Smooth muscle cell (in vitro differentiated cells): ENCODE measurements at regions not wholly inside any gene's neighbourhood (a gene's known extent, or its start where the extent isn't known, plus 50 kb on each side); places are given as distances from the start of the nearest gene placed in this dataset.

Experiments
- DNase-seq: peaks from one replicate; lab custom pipeline; 2025; ENCODE audit not compliant: unreplicated experiment; lab: John Stamatoyannopoulos, UW
- H2AFZ ChIP-seq: fragments of 200-600 bp; sonication (generic); 2 replicates; pipeline ENCODE4 v1.6.0; 2016; ENCODE audit warnings: antibody characterized with exemption, low read depth, mild to moderate bottlenecking
- H3F3A ChIP-seq: fragments of 200-600 bp; sonication (generic); 2 replicates; pipeline ENCODE4 v1.6.0; 2017; ENCODE audit warnings: antibody characterized with exemption, low read depth
- H3K27ac ChIP-seq: fragments of 200-600 bp; sonication (generic); 2 replicates; pipeline ENCODE4 v1.5.1; 2016; ENCODE audit warnings: low read depth, mild to moderate bottlenecking
- H3K27me3 ChIP-seq: fragments of 200-600 bp; sonication (generic); 2 replicates; pipeline ENCODE4 v1.6.1; 2016; ENCODE audit warnings: low read depth, mild to moderate bottlenecking
- H3K36me3 ChIP-seq: fragments of 200-600 bp; sonication (generic); 2 replicates; pipeline ENCODE4 v1.5.1; 2016; ENCODE audit warnings: low read depth
- H3K4me1 ChIP-seq: fragments of 200-600 bp; sonication (generic); 2 replicates; pipeline ENCODE4 v1.5.1; 2016; ENCODE audit warnings: low read depth
- H3K4me2 ChIP-seq: fragments of 200-600 bp; sonication (generic); 2 replicates; pipeline ENCODE4 v1.6.0; 2016; ENCODE audit warnings: mild to moderate bottlenecking
- H3K4me3 ChIP-seq: fragments of 200-600 bp; sonication (generic); 2 replicates; pipeline ENCODE4 v1.5.1; 2016; ENCODE audit warnings: mild to moderate bottlenecking
- H3K79me2 ChIP-seq: fragments of 200-600 bp; sonication (generic); 2 replicates; pipeline ENCODE4 v1.6.0; 2016; ENCODE audit warnings: low read depth, mild to moderate bottlenecking
- H3K9ac ChIP-seq: fragments of 200-600 bp; sonication (generic); 2 replicates; pipeline ENCODE4 v1.6.0; 2016; ENCODE audit warnings: low read depth
- H3K9me3 ChIP-seq: fragments of 200-600 bp; sonication (generic); replicated peaks from 2 replicates; pipeline ENCODE4 v1.5.1; 2016; ENCODE audit warnings: low read depth
- H4K20me1 ChIP-seq: fragments of 200-600 bp; sonication (generic); 2 replicates; pipeline ENCODE4 v1.6.0; 2016; ENCODE audit warnings: low read depth
- CTCF ChIP-seq: fragments of 200-600 bp; sonication (generic); IDR thresholded peaks from 2 replicates; pipeline ENCODE4 v1.5.1; 2017; ENCODE audit warnings: borderline replicate concordance, mild to moderate bottlenecking, antibody characterized with exemption; ENCODE audit not compliant: insufficient read depth, poor library complexity, severe bottlenecking
- WGBS: methylation state at CpG from one replicate; pipeline ENCODE4 v1.1.7; 2016; ENCODE audit warnings: low lambda C conversion rate; 5-methylcytosine and 5-hydroxymethylcytosine counted together

- Histone ChIP-seq H3K4me3 (no peak overlapping the region), H2AFZ (no peak overlapping the region), H3K36me3 (no peaks in the 10 kb centered on the region), H3K9me3 (no peaks in the 10 kb centered on the region), H3K9ac (no peak overlapping the region), H3F3A (no peaks in the 10 kb centered on the region), H4K20me1 (no peaks in the 10 kb centered on the region), H3K4me1 (no peaks in the 10 kb centered on the region), H3K27me3 (no peaks in the 10 kb centered on the region), H3K4me2 (no peak overlapping the region), H3K27ac (no peak overlapping the region), H3K79me2 (no peaks in the 10 kb centered on the region)
- DNase-seq, result no peak
- TF ChIP-seq CTCF, result no peak
- 94% methylated on average over 4 of the region's 4 CpGs for WGBS
These were observed 319.9 kb downstream of the EN1 start for GRCh38 chr2:118527571-118527970.

DNA sequence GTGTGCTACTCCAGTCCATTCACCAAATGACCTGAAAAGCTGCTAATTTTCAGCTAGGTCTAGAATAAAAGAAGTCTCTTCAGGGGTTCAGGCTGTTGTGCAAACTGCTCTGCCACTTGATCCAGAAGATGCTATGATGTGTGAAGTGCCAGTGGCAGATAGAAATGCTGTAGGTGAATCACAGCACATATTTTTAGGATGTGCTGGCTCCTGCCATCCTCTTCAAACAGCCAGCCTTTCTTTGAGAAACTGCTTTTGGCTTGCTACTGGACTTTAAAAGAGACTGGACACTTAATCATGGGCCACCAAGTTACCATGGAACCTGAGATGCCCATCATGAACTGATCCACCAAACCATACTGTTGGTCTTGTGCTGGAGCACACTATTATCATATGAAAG, 322.1 kb downstream of the EN1 start:
- Histone ChIP-seq H3K4me3 (no peak overlapping the region), H4K20me1 (no peaks in the 10 kb centered on the region), H3K9me3 (no peaks in the 10 kb centered on the region), H3K79me2 (no peaks in the 10 kb centered on the region), H2AFZ (no peak overlapping the region), H3K9ac (no peak overlapping the region), H3K27me3 (no peaks in the 10 kb centered on the region), H3F3A (no peaks in the 10 kb centered on the region), H3K4me1 (no peaks in the 10 kb centered on the region), H3K36me3 (no peaks in the 10 kb centered on the region), H3K27ac (no peak overlapping the region), H3K4me2 (no peak overlapping the region)
- TF ChIP-seq CTCF, result no peak
- no peak for DNase-seq

GRCh38 chr2:118524911-118525310, 322.5 kb downstream of the EN1 start:
- no peak for TF ChIP-seq CTCF
- no peak overlapping the region for H3K9ac ChIP-seq
- H3F3A ChIP-seq, result no peaks in the 10 kb centered on the region
- no peak for DNase-seq
- no peaks in the 10 kb centered on the region for H3K36me3 ChIP-seq
- no peaks in the 10 kb centered on the region for H3K4me1 ChIP-seq
- no peaks in the 10 kb centered on the region for H3K79me2 ChIP-seq
- no peak overlapping the region for H3K4me3 ChIP-seq
- no peaks in the 10 kb centered on the region for H4K20me1 ChIP-seq
- no peak overlapping the region for H3K4me2 ChIP-seq
- no peaks in the 10 kb centered on the region for H3K9me3 ChIP-seq
- no peaks in the 10 kb centered on the region for H3K27me3 ChIP-seq
- H2AFZ ChIP-seq, result no peak overlapping the region
- H3K27ac ChIP-seq, result no peak overlapping the region

GRCh38 chr2:118523761-118524160, 323.7 kb downstream of the EN1 start:
- H3K27ac ChIP-seq, result no peak overlapping the region
- no peak overlapping the region for H3K4me3 ChIP-seq
- H3K4me1 ChIP-seq, result no peaks in the 10 kb centered on the region
- no peaks in the 10 kb centered on the region for H3K79me2 ChIP-seq
- H3K9ac ChIP-seq, result no peak overlapping the region
- no peaks in the 10 kb centered on the region for H3F3A ChIP-seq
- no peak for DNase-seq
- no peaks in the 10 kb centered on the region for H4K20me1 ChIP-seq
- 88% methylated on average over 3 of the region's 3 CpGs for WGBS
- TF ChIP-seq CTCF, result no peak
- no peak overlapping the region for H3K4me2 ChIP-seq
- no peaks in the 10 kb centered on the region for H3K27me3 ChIP-seq
- no peak overlapping the region for H2AFZ ChIP-seq
- H3K9me3 ChIP-seq, result peaks cover 5% of the 10 kb centered on the region
- no peaks in the 10 kb centered on the region for H3K36me3 ChIP-seq
